GM19043 (cell line): ENCODE measurements at regions not wholly inside any gene's neighbourhood (a gene's known extent, or its start where the extent isn't known, plus 50 kb on each side); places are given as distances from the start of the nearest gene placed in this dataset.

Source experiments
- ATAC-seq: cut with Tn5 transposase; IDR thresholded peaks from one replicate; pipeline ENCODE4 v1.9.1; 2021; ENCODE audit warnings: low read depth; ENCODE audit not compliant: unreplicated experiment

GRCh38 chr12:13371367-13371766 lies 174.8 kb downstream of the EMP1 start:
- no peak for ATAC-seq

GRCh38 chr12:13369474-13370056 lies 173.0 kb downstream of the EMP1 start:
- no peak for ATAC-seq

GRCh38 chr12:13368971-13369370 lies 172.4 kb downstream of the EMP1 start:
- no peak for ATAC-seq

GRCh38 chr12:13368431-13368830 lies 171.9 kb downstream of the EMP1 start:
- no peak for ATAC-seq

- no peak for ATAC-seq
These were observed 171.4 kb downstream of the EMP1 start for GRCh38 chr12:13367973-13368372.

- no peak for ATAC-seq
These were observed 169.3 kb downstream of the EMP1 start for GRCh38 chr12:13365748-13366366.

- ATAC-seq: no peak
These were observed 165.8 kb downstream of the EMP1 start for GRCh38 chr12:13362260-13362841.

- ATAC-seq: no peak
These were observed 163.1 kb downstream of the EMP1 start for GRCh38 chr12:13359636-13360035.

- ATAC-seq: no peak
These were observed 161.9 kb downstream of the EMP1 start for GRCh38 chr12:13358391-13358905.

- no peak for ATAC-seq
These were observed 154.4 kb downstream of the EMP1 start for GRCh38 chr12:13350946-13351345.

- ATAC-seq: no peak
These were observed 153.9 kb downstream of the EMP1 start for GRCh38 chr12:13350381-13350780.

- ATAC-seq: no peak
These were observed 151.9 kb downstream of the EMP1 start for GRCh38 chr12:13348464-13348863.

- ATAC-seq: no peak
These were observed 150.9 kb downstream of the EMP1 start for GRCh38 chr12:13347241-13348043.

GRCh38 chr12:13345722-13346121 lies 149.2 kb downstream of the EMP1 start:
- ATAC-seq: no peak

- ATAC-seq: no peak
These were observed 146.8 kb downstream of the EMP1 start for GRCh38 chr12:13343375-13343774.

- no peak for ATAC-seq
These were observed 146.4 kb downstream of the EMP1 start for GRCh38 chr12:13342971-13343370.

- no peak for ATAC-seq
These were observed 143.6 kb downstream of the EMP1 start for GRCh38 chr12:13340149-13340548.

GRCh38 chr12:13339538-13339937 lies 143.0 kb downstream of the EMP1 start:
- no peak for ATAC-seq

GRCh38 chr12:13339091-13339490 lies 142.6 kb downstream of the EMP1 start:
- no peak for ATAC-seq

- no peak for ATAC-seq
These were observed 141.3 kb downstream of the EMP1 start for GRCh38 chr12:13337791-13338190.

- no peak for ATAC-seq
These were observed 139.7 kb downstream of the EMP1 start for GRCh38 chr12:13336216-13336615.
